HEK293 (cell line): ENCODE measurements at regions not wholly inside any gene's neighbourhood (a gene's known extent, or its start where the extent isn't known, plus 50 kb on each side); places are given as distances from the start of the nearest gene placed in this dataset.

Experiments
- CTCF ChIA-PET: fragments of 350-600 bp; formaldehyde crosslinking; extraction: SDS; loops from one replicate; lab custom pipeline; 2021; ENCODE audit warnings: antibody characterized with exemption; lab: Yijun Ruan, JAX
- POLR2A ChIA-PET: fragments of 300-600 bp; formaldehyde crosslinking; extraction: SDS; loops from one replicate; lab custom pipeline; 2020; ENCODE audit warnings: antibody characterized with exemption, inconsistent platforms; lab: Yijun Ruan, JAX
- H3K27ac ChIP-seq: fragments of 200-500 bp; sonication (Bioruptor generic); 2 replicates; pipeline ENCODE4 v1.5.1; 2014; ENCODE audit warnings: low read depth, low read length, control low read depth, inconsistent platforms; ENCODE audit errors: extremely low read depth
- H3K36me3 ChIP-seq, 2 experiments: fragments of 200-500 bp in 1 of 2; sonication (Bioruptor generic) in 1 of 2; 1 replicate in 1 of 2; 2 replicates in 1 of 2; pipeline ENCODE4 v1.5.1; 2014 to 2017; ENCODE audit warnings: inconsistent platforms in 2 of 2, low read length in 2 of 2; ENCODE audit not compliant: control insufficient read depth in 2 of 2, insufficient read depth in 1 of 2
- H3K4me1 ChIP-seq: fragments of 200-500 bp; sonication (Bioruptor generic); 2 replicates; pipeline ENCODE4 v1.5.1; 2014; ENCODE audit warnings: mild to moderate bottlenecking, low read length, inconsistent platforms; ENCODE audit not compliant: control insufficient read depth, insufficient read depth
- H3K4me3 ChIP-seq: 2 replicates; pipeline ENCODE4 v1.5.1; 2011; ENCODE audit warnings: low read depth, mild to moderate bottlenecking, control low read depth, low read length, moderate library complexity
- H3K9me3 ChIP-seq: fragments of 200-500 bp; sonication (Bioruptor generic); 2 replicates; pipeline ENCODE4 v1.5.1; 2014; ENCODE audit warnings: low read depth, low read length, inconsistent platforms; ENCODE audit not compliant: control insufficient read depth, insufficient read depth
- MEIS1 ChIP-seq: sonication (generic); formaldehyde crosslinking; IDR thresholded peaks from 2 replicates; pipeline ENCODE4 v1.8.1; 2022; ENCODE audit warnings: missing genetic modification reagents, mild to moderate bottlenecking, borderline replicate concordance
- MYNN ChIP-seq: fragments of 450-650 bp; formaldehyde crosslinking; IDR thresholded peaks from 2 replicates; pipeline ENCODE4 v1.5.1; 2016; ENCODE audit warnings: missing biosample characterization, missing genetic modification characterization, borderline replicate concordance
- OVOL3 ChIP-seq: fragments of 450-650 bp; formaldehyde crosslinking; IDR thresholded peaks from 2 replicates; pipeline ENCODE4 v1.5.1; 2016; ENCODE audit warnings: missing biosample characterization, missing genetic modification characterization
- PRDM2 ChIP-seq: fragments of 450-650 bp; formaldehyde crosslinking; IDR thresholded peaks from 2 replicates; pipeline ENCODE4 v1.5.1; 2016; ENCODE audit warnings: missing biosample characterization, missing genetic modification characterization, borderline replicate concordance
- PRDM4 ChIP-seq: fragments of 450-650 bp; formaldehyde crosslinking; IDR thresholded peaks from 2 replicates; pipeline ENCODE4 v1.5.1; 2017; ENCODE audit warnings: missing biosample characterization, missing genetic modification characterization
- REST ChIP-seq: fragments of 450-650 bp; formaldehyde crosslinking; IDR thresholded peaks from 2 replicates; pipeline ENCODE4 v1.5.1; 2016; ENCODE audit warnings: missing biosample characterization, missing genetic modification characterization
- TSHZ1 ChIP-seq: fragments of 450-650 bp; formaldehyde crosslinking; IDR thresholded peaks from 2 replicates; pipeline ENCODE4 v1.5.1; 2016; ENCODE audit warnings: missing biosample characterization, missing genetic modification characterization, borderline replicate concordance
- ZBTB20 ChIP-seq: fragments of 450-650 bp; formaldehyde crosslinking; IDR thresholded peaks from 2 replicates; pipeline ENCODE4 v1.5.1; 2016; ENCODE audit warnings: missing biosample characterization, missing genetic modification characterization
- ZBTB48 ChIP-seq: fragments of 450-650 bp; formaldehyde crosslinking; IDR thresholded peaks from 2 replicates; pipeline ENCODE4 v1.5.1; 2016; ENCODE audit warnings: missing biosample characterization, missing genetic modification characterization
- ZNF132 ChIP-seq: fragments of 450-650 bp; formaldehyde crosslinking; IDR thresholded peaks from 2 replicates; pipeline ENCODE4 v1.5.1; 2017; ENCODE audit warnings: missing biosample characterization, missing genetic modification characterization, borderline replicate concordance
- ZNF138 ChIP-seq: fragments of 450-650 bp; formaldehyde crosslinking; IDR thresholded peaks from 2 replicates; pipeline ENCODE4 v1.5.1; 2016; ENCODE audit warnings: missing biosample characterization, missing genetic modification characterization, borderline replicate concordance
- ZNF174 ChIP-seq: fragments of 450-650 bp; formaldehyde crosslinking; IDR thresholded peaks from 2 replicates; pipeline ENCODE4 v1.5.0; 2017; ENCODE audit warnings: missing biosample characterization, mild to moderate bottlenecking, missing genetic modification characterization
- ZNF19 ChIP-seq: fragments of 450-650 bp; formaldehyde crosslinking; IDR thresholded peaks from 2 replicates; pipeline ENCODE4; 2016; ENCODE audit warnings: missing biosample characterization, missing genetic modification characterization, low read depth
- ZNF555 ChIP-seq: fragments of 450-650 bp; formaldehyde crosslinking; conservative IDR thresholded peaks from 2 replicates; pipeline ENCODE4 v1.5.1; 2017; ENCODE audit warnings: missing biosample characterization, mild to moderate bottlenecking, missing genetic modification characterization, inconsistent platforms
- ZNF621 ChIP-seq: fragments of 450-650 bp; formaldehyde crosslinking; IDR thresholded peaks from 2 replicates; pipeline ENCODE4 v1.5.1; 2017; ENCODE audit warnings: missing biosample characterization, missing genetic modification characterization
- ZNF623 ChIP-seq: fragments of 450-650 bp; formaldehyde crosslinking; IDR thresholded peaks from 2 replicates; pipeline ENCODE4 v1.5.1; 2016; ENCODE audit warnings: missing biosample characterization, missing genetic modification characterization
- ZNF670 ChIP-seq: fragments of 450-650 bp; formaldehyde crosslinking; IDR thresholded peaks from 2 replicates; pipeline ENCODE4 v1.5.1; 2016; ENCODE audit warnings: missing biosample characterization, missing genetic modification characterization, low read depth
- ZNF785 ChIP-seq: fragments of 450-650 bp; formaldehyde crosslinking; IDR thresholded peaks from 2 replicates; pipeline ENCODE4 v1.5.1; 2016; ENCODE audit warnings: missing biosample characterization, missing genetic modification characterization
- ZNF837 ChIP-seq: fragments of 450-650 bp; formaldehyde crosslinking; IDR thresholded peaks from 2 replicates; pipeline ENCODE4 v1.5.1; 2016; ENCODE audit warnings: missing biosample characterization, missing genetic modification characterization
- ZSCAN4 ChIP-seq: fragments of 450-650 bp; formaldehyde crosslinking; IDR thresholded peaks from 2 replicates; pipeline ENCODE4 v1.5.1; 2017; ENCODE audit warnings: missing biosample characterization, missing genetic modification characterization

GRCh38 chr11:70761094-70761907 is 363.0 kb downstream of the CTTN start:
- TF ChIP-seq ZNF555, result no peak
- no peak for TF ChIP-seq ZNF785 (tag by site-specific recombination)
- TF ChIP-seq ZNF621, result no peak
- TF ChIP-seq ZNF837, result no peak
- no peak for TF ChIP-seq ZBTB48 (tag by site-specific recombination)
- no peak for TF ChIP-seq TSHZ1 (tag by site-specific recombination)
- no peak for TF ChIP-seq MYNN (tag by site-specific recombination)
- no peak for TF ChIP-seq ZNF132
- TF ChIP-seq ZNF174 (tag by site-specific recombination), result no peak
- no peak for TF ChIP-seq ZNF138 (tag by site-specific recombination)
- TF ChIP-seq ZSCAN4, result no peak
- no peak for TF ChIP-seq REST (tag by site-specific recombination)
- TF ChIP-seq ZNF19 (tag by site-specific recombination), result no peak
- TF ChIP-seq ZNF623 (tag by site-specific recombination), result no peak
- no peak for TF ChIP-seq MEIS1 (CRISPR knock-in tag)
- no peak for TF ChIP-seq PRDM2 (tag by site-specific recombination)
- no peak for TF ChIP-seq ZNF670 (tag by site-specific recombination)
- no peak for TF ChIP-seq OVOL3 (tag by site-specific recombination)
- TF ChIP-seq PRDM4 (tag by site-specific recombination), result no peak
- no peak for TF ChIP-seq ZBTB20 (tag by site-specific recombination)
- Histone ChIP-seq H3K36me3 (no peaks in the 10 kb centered on the region), H3K4me1 (no peaks in the 10 kb centered on the region), H3K9me3 (no peaks in the 10 kb centered on the region), H3K27ac (no peak overlapping the region), H3K4me3 (no peak overlapping the region)
- ChIA-PET POLR2A (no interaction called here), CTCF (interaction anchor here (0.6 kb wide), 1 partner anchor 54 kb away, joined by 3 read pairs; no protein-coding TSS in a partner anchor)
